K562 (cell line): ENCODE measurements at regions not wholly inside any gene's neighbourhood (a gene's known extent, or its start where the extent isn't known, plus 50 kb on each side); places are given as distances from the start of the nearest gene placed in this dataset.
A peak's percentile ranks its signal among the peaks of the same experiment; 100 is the strongest.

Source experiments
- TF ChIP-seq, protein P1 (sequence below), 2 experiments: fragments of 450-650 bp in 1 of 2; sonication (generic) in 1 of 2; formaldehyde crosslinking in 1 of 2; IDR thresholded peaks; 2 replicates each; pipeline versions ENCODE4 v1.7.1 to v1.9.0; 2016 to 2022; ENCODE audit warnings: inconsistent platforms in 1 of 2, mild to moderate bottlenecking in 1 of 2, missing genetic modification reagents in 1 of 2

DNA sequence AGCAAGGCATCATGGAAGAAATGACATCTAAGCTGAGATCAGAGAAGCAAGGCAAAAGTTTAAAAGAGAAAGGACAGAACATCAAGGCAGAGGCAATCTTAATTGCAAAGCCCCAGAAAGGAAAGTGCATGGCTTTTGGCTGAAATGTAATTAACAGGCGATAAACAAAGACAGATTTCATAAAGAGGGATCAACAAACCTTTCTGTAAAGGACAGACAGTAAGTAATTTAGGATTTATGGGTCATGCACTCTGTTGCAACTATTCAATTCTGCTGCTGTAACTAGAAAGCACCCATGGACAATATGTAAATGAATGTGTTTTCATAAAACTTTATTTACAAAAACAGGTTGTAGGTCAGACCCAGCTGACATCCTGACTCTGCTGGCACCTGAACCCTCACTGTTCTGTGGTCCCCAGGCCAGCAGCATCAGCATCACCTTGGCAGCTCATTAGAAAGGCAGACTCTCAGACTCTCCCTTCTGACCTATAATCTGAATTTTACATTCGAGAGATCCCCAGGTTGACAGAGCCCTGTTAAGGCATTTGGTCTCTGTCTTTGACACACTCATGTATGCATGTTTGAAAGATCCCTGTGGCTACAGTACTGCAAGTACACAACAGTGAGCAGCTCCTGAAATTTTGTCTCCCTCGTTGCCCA lies 362.9 kb upstream of the NFE2L3 start (continued):
- TF ChIP-seq, protein P1, sequence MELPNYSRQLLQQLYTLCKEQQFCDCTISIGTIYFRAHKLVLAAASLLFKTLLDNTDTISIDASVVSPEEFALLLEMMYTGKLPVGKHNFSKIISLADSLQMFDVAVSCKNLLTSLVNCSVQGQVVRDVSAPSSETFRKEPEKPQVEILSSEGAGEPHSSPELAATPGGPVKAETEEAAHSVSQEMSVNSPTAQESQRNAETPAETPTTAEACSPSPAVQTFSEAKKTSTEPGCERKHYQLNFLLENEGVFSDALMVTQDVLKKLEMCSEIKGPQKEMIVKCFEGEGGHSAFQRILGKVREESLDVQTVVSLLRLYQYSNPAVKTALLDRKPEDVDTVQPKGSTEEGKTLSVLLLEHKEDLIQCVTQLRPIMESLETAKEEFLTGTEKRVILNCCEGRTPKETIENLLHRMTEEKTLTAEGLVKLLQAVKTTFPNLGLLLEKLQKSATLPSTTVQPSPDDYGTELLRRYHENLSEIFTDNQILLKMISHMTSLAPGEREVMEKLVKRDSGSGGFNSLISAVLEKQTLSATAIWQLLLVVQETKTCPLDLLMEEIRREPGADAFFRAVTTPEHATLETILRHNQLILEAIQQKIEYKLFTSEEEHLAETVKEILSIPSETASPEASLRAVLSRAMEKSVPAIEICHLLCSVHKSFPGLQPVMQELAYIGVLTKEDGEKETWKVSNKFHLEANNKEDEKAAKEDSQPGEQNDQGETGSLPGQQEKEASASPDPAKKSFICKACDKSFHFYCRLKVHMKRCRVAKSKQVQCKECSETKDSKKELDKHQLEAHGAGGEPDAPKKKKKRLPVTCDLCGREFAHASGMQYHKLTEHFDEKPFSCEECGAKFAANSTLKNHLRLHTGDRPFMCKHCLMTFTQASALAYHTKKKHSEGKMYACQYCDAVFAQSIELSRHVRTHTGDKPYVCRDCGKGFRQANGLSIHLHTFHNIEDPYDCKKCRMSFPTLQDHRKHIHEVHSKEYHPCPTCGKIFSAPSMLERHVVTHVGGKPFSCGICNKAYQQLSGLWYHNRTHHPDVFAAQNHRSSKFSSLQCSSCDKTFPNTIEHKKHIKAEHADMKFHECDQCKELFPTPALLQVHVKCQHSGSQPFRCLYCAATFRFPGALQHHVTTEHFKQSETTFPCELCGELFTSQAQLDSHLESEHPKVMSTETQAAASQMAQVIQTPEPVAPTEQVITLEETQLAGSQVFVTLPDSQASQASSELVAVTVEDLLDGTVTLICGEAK (IDR thresholded peaks at IDR 0.05), result peak; percentile 79
- TF ChIP-seq, protein P1 (CRISPR knock-in tag; IDR thresholded peaks at IDR 0.05), result no peak
